ENCODE measurements at regions not wholly inside any gene's neighbourhood (a gene's known extent, or its start where the extent isn't known, plus 50 kb on each side); places are given as distances from the start of the nearest gene placed in this dataset.

DNA sequence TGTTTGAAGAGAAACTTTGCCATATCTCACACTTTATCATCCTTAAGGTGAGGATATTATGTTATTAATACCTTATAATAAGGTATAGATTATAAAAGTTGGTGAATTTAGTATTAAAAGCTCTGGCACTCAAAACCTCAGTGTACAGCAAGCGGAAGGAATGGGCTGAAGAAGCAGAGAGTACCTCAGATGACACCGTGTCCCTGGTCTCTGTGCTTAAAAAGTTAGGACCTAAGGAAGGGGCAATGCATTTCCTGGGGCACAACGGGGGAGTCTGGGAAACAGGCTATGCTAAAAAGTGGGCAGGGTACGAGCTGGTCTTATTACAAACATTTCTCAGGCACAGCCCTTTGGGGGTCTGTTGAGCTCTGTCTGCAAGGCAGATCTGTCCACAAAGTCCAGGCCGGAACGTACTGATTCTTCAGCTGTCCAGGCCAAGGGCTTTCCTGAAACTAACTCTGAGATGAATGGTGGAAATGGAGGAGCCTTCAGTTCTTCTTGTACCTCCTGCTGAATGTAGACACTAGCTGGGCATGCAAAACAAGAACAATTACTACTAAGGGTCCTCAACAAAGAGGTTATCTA, 202.7 kb downstream of the POM121L12 start:
- Histone ChIP-seq H3K27ac (ENCODE audit: extremely low read depth, low read depth, low read length) (no peak overlapping the region), H2AFZ (ENCODE audit: low read depth, low read length) (no peak overlapping the region), H3K79me2 (ENCODE audit: control insufficient read depth, insufficient read depth, low read length) (no peaks in the 10 kb centered on the region), H3K27me3 (ENCODE audit: control insufficient read depth in 2 of 2, insufficient read depth in 2 of 2, low read length in 2 of 2) (no peaks in the 10 kb centered on the region), H3K4me1 (replicated peaks in 1 of 2; ENCODE audit: control insufficient read depth in 2 of 2, insufficient read depth in 2 of 2, low read length in 2 of 2) (no peaks in the 10 kb centered on the region), H4K20me1 (replicated peaks; ENCODE audit: control insufficient read depth, insufficient read depth, low read length) (no peaks in the 10 kb centered on the region), H3K4me2 (ENCODE audit: insufficient read depth, low read length) (no peak overlapping the region), H3K9me1 (ENCODE audit: control insufficient read depth, insufficient read depth, low read length) (no peaks in the 10 kb centered on the region), H3K36me3 (ENCODE audit: control insufficient read depth, insufficient read depth, low read length) (no peaks in the 10 kb centered on the region), H3K9ac (ENCODE audit: insufficient read depth in 1 of 2, low read depth in 2 of 2, low read length in 2 of 2) (no peak overlapping the region), H3K4me3 (no peak overlapping the region), H3K9me3 (replicated peaks; ENCODE audit: control insufficient read depth, insufficient read depth, low read depth, low read length) (no peaks in the 10 kb centered on the region)
- FAIRE-seq (no peak), DNase-seq (ENCODE audit: extremely low read depth in 1 of 4, low spot score in 3 of 4) (no peak), ATAC-seq (no peak)
- 0% methylated on average over 5 of the region's 6 CpGs for WGBS (ENCODE audit: insufficient coverage, low coverage, missing lambda C conversion rate)
- in situ Hi-C loops (cut with MboI) (no loop called here), intact Hi-C loops (cut with micrococcal nuclease) (no loop called here)
- ChIA-PET CTCF (ENCODE audit: low intra/inter-chr PET ratio) (no interaction called here), POLR2A (no interaction called here)
- no TSS peak for BruUV-seq (replicated peaks)
- no peak for TF ChIP-seq ETV1 (tag; conservative IDR thresholded peaks at IDR 0.05; ENCODE audit: low read depth)
- TF ChIP-seq ILK (tag; IDR thresholded peaks at IDR 0.05; ENCODE audit: borderline replicate concordance, low read depth) = no peak
- TF ChIP-seq BCOR (IDR thresholded peaks at IDR 0.05) = no peak
- TF ChIP-seq ZNF224 (CRISPR knock-in tag; IDR thresholded peaks at IDR 0.05) = no peak
- no peak for TF ChIP-seq ELF2 (CRISPR knock-in tag; IDR thresholded peaks at IDR 0.05)
- no peak for TF ChIP-seq HCFC1 (IDR thresholded peaks at IDR 0.05; ENCODE audit: low read depth, low read length)
- TF ChIP-seq KHSRP (IDR thresholded peaks at IDR 0.05) = no peak
- no peak for TF ChIP-seq POLR2B (IDR thresholded peaks at IDR 0.05; ENCODE audit: low read depth, partially characterized antibody)
- no peak for TF ChIP-seq RB1 (IDR thresholded peaks at IDR 0.05; ENCODE audit: low read depth)
- TF ChIP-seq, protein P1, sequence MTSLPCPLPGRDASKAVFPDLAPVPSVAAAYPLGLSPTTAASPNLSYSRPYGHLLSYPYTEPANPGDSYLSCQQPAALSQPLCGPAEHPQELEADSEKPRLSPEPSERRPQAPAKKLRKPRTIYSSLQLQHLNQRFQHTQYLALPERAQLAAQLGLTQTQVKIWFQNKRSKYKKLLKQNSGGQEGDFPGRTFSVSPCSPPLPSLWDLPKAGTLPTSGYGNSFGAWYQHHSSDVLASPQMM (CRISPR knock-in tag; IDR thresholded peaks at IDR 0.05) = no peak
- TF ChIP-seq CBX8 (IDR thresholded peaks at IDR 0.05; ENCODE audit: borderline replicate concordance, extremely low read depth, low read depth, low read length, poor library complexity, severe bottlenecking) = no peak
- TF ChIP-seq POLR3A (IDR thresholded peaks at IDR 0.05; ENCODE audit: borderline replicate concordance, extremely low read depth, insufficient read depth, insufficient read length) = no peak
- no peak for TF ChIP-seq FOSL1 (tag; conservative IDR thresholded peaks at IDR 0.05)
- no peak for TF ChIP-seq TOE1 (IDR thresholded peaks at IDR 0.05; ENCODE audit: borderline replicate concordance)
- no peak for TF ChIP-seq TOE1 (CRISPR knock-in tag; IDR thresholded peaks at IDR 0.05; ENCODE audit: borderline replicate concordance, low read depth)
- TF ChIP-seq ADNP (tag; IDR thresholded peaks at IDR 0.05) = no peak
- TF ChIP-seq PBX2 (CRISPR knock-in tag; IDR thresholded peaks at IDR 0.05; ENCODE audit: low read depth) = no peak
- TF ChIP-seq PBX2 (tag; conservative IDR thresholded peaks at IDR 0.05; ENCODE audit: low read depth) = no peak
- no peak for TF ChIP-seq ZFPM2 (CRISPR knock-in tag; IDR thresholded peaks at IDR 0.05)
